Choroid plexus epithelial cell (primary cell): ENCODE measurements at regions not wholly inside any gene's neighbourhood (a gene's known extent, or its start where the extent isn't known, plus 50 kb on each side); places are given as distances from the start of the nearest gene placed in this dataset.

ENCODE experiments used
- DNase-seq: peaks from one replicate; pipeline ENCODE4 v3.0.0-alpha.2; 2010; ENCODE audit warnings: low read depth
- H3K4me3 ChIP-seq: 2 replicates; pipeline ENCODE4 v1.5.1; 2011; ENCODE audit warnings: low read depth, mild to moderate bottlenecking, control low read depth, low read length, moderate library complexity
- TF ChIP-seq, protein P1 (sequence below): conservative IDR thresholded peaks from 2 replicates; pipeline ENCODE4 v1.5.1; 2011; ENCODE audit warnings: low read depth, mild to moderate bottlenecking, control low read depth, inconsistent platforms, low read length, moderate library complexity

DNA sequence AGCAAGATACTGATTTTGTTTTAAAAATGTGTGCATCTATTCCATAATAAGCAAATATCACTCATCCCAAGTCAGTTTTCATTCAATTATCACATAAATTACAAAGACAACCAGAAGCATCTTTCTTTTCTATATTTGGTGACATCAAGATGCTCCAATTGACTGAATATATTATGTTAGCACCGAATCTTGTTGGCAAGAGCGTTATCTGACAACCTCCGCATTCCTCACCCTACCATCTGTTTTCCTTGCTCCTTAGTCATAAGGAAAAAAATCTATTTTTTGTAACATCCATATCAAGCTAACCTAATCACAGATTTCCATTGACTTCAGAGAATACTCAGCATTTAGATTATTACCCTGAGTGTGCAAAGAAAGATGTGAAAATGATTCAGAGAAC is 212.2 kb upstream of the KYNU start:
- no peak for DNase-seq
- TF ChIP-seq, protein P1, sequence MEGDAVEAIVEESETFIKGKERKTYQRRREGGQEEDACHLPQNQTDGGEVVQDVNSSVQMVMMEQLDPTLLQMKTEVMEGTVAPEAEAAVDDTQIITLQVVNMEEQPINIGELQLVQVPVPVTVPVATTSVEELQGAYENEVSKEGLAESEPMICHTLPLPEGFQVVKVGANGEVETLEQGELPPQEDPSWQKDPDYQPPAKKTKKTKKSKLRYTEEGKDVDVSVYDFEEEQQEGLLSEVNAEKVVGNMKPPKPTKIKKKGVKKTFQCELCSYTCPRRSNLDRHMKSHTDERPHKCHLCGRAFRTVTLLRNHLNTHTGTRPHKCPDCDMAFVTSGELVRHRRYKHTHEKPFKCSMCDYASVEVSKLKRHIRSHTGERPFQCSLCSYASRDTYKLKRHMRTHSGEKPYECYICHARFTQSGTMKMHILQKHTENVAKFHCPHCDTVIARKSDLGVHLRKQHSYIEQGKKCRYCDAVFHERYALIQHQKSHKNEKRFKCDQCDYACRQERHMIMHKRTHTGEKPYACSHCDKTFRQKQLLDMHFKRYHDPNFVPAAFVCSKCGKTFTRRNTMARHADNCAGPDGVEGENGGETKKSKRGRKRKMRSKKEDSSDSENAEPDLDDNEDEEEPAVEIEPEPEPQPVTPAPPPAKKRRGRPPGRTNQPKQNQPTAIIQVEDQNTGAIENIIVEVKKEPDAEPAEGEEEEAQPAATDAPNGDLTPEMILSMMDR, result no peak
- H3K4me3 ChIP-seq, result no peak overlapping the region

DNA sequence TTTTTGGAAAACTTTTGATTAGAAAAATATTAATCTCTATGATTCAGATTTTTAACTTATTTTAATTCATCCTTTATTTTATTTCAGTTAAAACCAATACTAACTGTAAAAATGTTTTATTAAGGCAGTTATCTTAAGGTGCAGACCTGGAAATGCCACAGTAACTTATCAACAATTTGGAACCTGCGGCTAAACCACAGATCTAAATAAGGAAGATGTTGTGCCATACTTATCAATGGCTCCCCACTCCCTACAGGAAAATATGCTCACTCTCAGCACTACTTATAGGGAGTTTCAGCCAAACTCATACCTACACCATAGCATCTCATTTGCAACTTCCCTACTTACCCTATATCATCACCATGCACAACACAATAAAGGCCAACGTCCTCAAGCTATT is 226.9 kb upstream of the KYNU start:
- TF ChIP-seq, protein P1, result no peak
- no peak overlapping the region for H3K4me3 ChIP-seq
- DNase-seq, result no peak

DNA sequence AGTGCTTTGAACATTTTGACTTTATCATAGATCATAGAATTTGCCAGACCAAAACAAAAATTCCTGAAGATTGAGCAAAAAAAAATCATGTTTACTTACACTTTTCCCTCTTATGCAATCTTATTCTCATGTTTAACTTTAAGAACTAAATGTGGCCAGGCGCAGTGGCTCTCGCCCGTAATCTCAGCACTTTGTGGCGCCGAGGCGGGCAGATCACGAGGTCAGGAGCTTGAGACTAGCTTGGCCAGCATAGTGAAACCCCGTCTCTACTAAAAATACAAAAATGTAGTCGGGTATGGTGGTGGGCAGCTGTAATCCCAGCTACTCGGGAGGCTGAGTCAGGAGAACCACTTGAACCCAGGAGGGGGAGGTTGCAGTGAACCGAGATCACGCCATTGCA is 227.9 kb upstream of the KYNU start:
- no peak overlapping the region for H3K4me3 ChIP-seq
- no peak for DNase-seq
- TF ChIP-seq, protein P1, result no peak

DNA sequence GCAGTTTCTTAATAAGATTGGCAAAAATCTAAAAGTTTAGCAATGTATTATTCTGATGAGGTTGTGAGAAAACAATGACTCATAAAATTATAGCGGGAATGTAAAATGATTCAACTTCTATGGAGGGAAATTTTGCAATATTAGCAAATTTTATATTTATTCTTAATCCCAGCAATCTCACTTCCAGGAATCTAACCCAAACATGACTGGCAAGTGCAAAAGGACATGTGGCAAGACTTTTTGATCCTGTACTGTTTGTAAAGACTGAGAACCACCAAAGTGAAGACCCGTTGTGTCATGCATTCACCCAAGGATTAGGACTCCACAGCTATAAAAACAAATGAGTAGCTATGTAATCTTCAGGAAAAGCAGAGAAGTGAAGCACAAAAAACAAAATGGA is 234.8 kb upstream of the KYNU start:
- TF ChIP-seq, protein P1, result no peak
- DNase-seq, result peak; percentile 25
- H3K4me3 ChIP-seq, result no peak overlapping the region

DNA sequence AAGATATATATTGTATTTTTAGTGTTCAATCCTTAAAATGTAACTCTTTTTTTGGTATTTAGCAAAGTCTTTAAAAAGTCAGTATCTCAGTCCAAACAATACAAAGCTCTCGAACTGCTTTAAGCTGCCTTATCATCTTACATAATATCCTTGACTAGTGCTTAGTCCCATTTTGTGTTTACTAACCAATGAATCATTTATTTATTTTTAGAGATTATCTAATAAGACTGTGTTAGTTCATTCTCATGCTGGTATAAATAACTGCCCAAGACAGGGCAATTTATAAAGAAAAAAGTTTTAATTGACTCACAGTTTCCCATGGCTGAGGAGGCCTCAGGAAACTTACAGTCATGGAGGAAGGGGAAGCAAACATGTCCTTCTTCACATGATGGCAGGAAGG is 248.3 kb upstream of the KYNU start:
- TF ChIP-seq, protein P1, result no peak
- no peak for DNase-seq
- H3K4me3 ChIP-seq, result no peak overlapping the region

DNA sequence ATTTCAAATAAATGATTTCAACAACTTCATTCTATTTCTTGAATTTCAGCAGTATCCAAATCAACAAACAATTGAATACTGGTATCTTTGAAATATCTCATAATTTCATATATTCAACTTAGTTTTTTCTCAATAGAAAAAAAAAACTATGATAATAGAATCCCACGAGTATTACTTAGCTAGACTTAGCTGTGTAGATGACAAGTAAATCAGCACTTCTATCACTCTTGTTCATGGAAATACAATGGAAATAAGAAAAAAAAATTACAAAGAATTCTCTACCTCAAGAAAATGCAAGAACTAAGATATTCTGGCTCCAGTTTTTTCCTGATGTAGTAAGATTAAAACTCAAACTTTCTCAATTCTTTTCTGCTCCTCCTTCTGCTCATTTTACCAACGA is 256.2 kb upstream of the KYNU start:
- H3K4me3 ChIP-seq, result no peak overlapping the region
- no peak for DNase-seq
- TF ChIP-seq, protein P1, result no peak

DNA sequence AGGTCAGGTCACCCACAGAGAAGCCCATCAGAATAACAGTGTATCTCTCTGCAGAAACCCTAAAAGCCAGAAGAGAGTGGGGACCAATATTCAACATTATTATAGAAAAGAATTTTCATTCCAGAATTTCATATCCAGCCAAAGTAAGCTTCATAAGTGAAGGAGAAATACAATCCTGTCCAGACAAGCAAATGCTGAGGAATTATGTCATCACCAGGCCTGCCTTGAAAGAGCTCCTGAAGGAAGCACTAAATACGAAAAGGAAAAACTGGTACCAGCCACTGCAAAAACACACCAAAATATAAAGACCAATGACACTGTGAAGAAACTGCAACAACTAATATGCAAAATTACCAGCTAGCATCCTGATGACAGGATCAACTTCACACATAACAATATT is 260.0 kb upstream of the KYNU start:
- DNase-seq, result no peak
- H3K4me3 ChIP-seq, result no peak overlapping the region
- TF ChIP-seq, protein P1, result no peak
